ENCODE measurements at regions not wholly inside any gene's neighbourhood (a gene's known extent, or its start where the extent isn't known, plus 50 kb on each side); places are given as distances from the start of the nearest gene placed in this dataset.
"Not testable (repeated sequence)": the region's sequence is repeated elsewhere in the genome, so short reads cannot be mapped to it uniquely, and the experiment has no call there.

DNA sequence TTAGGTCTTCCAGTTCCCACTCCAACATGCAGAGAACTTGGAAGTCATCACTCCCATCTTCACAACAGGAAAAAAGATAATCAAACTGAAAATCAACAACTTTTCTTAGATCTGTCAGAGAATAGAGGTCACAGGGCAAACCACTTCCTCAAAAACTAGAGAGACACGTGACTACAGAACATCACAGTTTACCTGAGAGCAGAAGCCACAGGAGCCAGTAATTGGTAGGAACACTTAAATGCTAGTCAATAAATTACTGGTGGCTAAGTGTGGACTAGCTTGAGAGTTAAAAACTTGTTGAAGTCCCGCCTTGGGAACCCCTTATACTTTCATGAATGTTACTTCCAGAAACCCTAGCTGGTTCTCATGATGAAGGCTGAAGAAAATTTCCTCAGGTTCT, 81.1 kb downstream of the THSD1 start:
- peak in 1 of 5 experiments; percentile 12 for DNase-seq

- no peak for DNase-seq
Measured at GRCh38 chr13:52319876-52320275, 86.1 kb downstream of the THSD1 start.

DNA sequence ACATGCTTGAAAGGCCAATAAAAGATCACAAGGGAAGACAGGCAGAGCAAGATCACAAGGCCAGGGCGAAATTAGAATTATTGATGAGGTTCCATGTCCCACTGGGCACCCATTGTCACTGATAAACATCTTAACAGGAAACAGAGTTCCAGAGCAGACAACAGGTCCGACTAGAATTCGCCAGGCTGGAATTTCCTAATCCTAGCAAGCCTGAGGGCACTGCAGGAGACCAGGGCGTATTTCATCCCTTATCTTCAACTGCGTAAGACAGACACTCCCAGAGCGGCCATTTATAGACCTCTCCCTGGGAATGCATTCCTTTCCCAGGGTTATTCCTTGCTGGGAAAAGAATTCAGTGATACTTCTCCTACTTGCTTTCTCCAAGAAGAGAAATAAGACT, 96.1 kb downstream of the THSD1 start:
- not testable (repeated sequence) for DNase-seq

DNA sequence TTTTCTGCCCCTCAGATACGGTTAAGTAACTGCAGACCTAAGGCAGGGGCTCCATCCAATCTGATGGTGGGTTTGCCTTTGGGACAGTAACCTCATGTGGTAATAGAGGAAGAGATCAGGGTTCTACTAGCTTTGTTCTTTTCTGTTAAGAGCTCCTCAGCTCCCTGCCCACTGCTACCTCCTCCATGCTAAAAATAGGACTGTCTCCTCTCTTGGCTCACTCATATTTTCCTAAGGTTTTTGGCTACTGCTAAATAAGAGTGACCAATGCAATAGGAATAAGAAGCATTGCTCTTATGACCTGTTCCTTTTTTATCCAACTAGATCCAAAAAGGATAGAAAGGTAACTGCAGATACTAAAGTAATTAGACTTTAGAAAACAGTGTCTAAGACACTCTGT, 99.6 kb downstream of the THSD1 start:
- DNase-seq: not testable (repeated sequence)

- DNase-seq: not testable (repeated sequence)
Measured at GRCh38 chr13:52303098-52303497, 102.9 kb downstream of the THSD1 start.

DNA sequence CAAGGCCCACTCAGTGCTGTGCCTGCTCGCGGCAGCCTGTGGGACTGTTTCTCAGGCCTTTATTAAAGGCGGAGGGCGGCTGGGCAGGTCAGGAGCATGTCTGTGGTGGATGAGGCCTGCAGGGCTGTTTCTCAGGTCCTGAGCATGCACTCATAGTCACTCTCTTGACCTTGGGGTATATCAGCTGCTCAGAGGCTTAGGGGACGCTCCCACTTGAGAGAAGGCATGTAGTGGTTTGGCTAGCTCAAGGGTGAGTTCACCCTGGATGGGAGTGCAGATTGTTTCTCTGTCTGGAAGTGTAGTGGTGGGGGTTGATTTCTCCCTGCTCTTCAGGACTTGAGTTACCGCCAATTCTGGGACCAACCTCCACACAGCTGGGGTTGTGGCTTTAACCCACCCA, 103.3 kb downstream of the THSD1 start:
- DNase-seq: not testable (repeated sequence)

DNA sequence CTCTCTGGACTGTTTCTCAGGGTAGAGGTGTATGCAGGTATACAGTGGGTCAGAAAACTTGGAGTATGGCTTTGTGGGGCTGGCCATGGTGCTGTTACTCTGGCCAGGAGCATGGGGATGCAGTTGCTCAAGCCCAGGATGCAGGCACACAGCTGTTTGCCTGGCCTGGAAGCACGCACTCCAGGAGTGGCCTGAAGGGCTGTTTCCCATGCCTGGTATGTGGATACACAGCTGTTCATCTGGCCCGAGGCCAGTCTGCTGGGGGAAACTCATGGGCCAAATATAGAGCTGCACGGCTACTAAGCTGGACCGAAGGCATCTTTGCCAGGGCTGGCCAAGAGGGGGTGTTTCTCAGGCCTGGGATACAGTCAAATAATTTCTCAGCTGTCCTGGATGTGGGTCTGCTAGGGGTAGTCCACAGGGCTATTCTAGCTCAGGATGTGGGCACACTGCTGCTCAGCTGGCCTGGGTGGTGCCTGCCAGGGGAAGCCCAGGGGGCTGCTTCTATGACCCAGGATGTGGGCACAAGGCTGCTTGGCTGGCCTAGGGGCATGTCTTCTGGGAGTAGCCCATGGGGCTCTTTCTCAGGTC, 104.1 kb downstream of the THSD1 start:
- not testable (repeated sequence) for DNase-seq

DNA sequence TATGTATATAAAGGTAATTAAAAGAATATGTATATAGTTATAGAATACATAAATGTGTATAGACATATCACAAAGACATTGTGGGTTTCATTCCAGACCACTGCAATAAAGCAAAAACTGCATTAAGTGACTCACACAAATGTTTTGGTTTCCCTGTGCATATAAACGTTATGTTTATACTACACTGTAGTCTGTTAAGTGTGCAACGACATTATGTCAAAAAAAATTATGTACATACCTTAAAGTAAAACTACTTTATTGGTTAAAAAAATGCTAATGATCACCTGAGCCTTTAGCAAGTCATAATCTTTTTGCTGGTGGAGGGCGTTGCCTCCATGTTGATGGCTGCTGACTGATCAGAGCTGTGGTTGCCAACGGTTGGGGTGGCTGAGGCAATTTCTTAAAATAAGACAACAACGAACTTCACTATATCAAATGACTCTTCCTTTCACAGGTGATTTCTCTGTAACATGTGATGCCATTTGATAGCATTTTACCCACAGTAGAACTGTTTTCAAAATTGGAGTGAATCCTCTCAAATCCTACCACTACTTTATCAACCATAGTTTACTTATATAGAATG, 107.8 kb downstream of the THSD1 start:
- DNase-seq: not testable (repeated sequence)

DNA sequence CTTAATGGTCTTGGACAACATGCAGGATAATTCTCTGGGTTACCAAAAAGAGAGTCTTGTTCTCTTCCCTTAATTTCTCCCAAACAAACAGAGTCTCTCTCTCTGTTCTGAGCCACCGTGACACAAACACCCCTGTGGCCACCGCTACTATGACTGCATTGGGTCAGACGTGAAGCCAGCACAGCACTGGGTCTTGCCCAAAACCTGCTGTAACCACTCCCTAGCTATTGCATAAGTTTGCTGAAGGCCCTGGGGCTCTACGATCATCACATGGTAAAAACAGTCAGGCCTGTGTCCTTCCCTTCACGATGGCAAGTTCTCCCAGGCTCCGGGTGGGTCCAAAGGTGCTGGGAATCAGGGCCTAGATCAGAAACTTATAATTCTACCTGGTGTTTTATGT, 117.1 kb downstream of the THSD1 start:
- not testable (repeated sequence) for DNase-seq

DNA sequence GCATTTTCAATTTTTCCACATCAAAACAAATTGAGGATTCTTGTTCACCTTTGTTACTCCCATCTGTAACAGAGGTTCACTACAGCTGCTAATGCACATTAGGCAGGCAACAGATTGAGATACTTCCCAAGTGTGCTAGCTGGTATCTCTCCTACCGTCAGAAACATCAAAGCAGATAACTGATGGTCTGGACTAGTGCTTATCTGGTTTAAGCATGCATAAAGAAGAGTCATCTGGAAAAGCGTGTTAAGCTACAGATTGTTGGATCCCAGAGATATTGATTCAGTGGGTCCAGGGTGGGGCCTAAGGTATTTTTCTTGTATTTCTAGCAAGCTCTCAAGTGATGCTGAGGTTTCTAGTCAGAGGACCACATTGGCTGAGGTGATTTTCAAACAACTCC, 122.0 kb upstream of the NEK3 start:
- DNase-seq: not testable (repeated sequence)

DNA sequence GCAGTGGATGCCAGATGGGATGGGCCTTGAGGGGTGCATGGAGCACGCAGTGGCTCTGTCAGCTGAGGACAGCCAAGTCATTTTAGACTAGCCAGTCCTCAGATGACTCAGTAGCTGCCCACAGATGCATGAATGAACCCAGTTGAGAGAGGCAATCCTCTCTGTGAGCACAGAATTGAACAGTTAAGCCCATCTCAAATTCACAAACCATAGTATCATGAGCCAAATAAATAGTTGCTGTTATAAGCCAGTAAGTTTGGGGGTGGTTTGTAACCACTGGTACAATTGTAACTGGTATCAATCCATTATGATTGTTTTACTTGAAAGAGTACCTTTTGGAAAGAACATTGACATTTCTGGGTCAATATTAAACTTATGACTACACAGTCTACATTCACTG, 120.0 kb upstream of the NEK3 start:
- not testable (repeated sequence) for DNase-seq

DNA sequence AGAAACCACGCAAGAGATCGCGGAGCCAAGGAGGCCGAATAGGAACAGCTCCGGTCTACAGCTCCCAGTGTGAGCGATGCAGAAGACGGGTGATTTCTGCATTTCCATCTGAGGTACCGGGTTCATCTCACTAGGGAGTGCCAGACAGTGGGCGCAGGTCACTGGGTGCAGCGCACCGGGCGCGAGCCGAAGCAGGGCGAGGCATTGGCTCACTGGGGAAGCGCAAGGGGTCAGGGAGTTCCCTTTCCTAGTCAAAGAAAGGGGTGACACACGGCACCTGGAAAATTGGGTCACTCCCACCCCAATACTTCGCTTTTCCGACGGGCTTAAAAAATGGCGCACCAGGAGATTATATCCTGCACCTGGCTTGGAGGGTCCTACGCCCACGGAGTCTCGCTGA, 94.9 kb upstream of the NEK3 start:
- not testable (repeated sequence) for DNase-seq

DNA sequence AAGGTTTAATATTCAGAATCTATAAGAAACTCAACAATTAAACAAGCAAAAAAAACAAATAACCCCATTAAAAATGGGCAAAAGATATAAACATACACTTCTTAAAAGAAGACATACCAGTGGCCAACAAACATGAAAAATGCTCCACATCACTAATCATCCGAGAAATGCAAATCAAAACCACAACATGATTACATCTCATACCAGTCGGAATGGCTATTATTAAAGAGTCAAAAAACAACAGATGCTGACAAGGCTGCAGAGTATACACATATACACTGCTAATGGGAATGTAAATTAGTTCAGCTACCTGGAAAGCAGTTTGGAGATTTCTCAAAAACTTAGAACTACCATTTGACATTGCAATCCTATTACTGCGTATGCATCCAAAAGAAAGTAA, 81.4 kb upstream of the NEK3 start:
- DNase-seq: not testable (repeated sequence)

- peak in 3 of 5 experiments; percentile 5 to 73 (median 19) for DNase-seq
Measured at GRCh38 chr13:52235900-52236595, 76.7 kb upstream of the NEK3 start.

DNA sequence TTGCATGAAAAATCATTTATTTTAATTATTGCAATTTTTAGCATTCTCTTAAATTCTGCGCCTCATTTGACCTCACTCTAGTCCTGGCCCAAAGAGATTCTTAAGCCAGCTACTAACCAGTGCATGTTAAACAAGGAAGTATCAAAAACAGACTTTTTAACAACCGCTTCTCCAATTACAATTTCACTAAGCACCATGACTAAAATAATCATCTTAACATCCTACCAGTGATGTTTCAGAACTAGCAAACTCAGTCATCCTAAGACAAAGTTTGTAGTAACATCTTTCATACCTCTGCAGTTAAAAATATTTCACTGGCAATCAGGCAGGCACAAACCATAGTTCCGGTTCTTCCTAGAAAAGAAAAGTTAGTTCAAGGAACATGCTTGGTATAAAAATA, 75.5 kb upstream of the NEK3 start:
- DNase-seq: not testable (repeated sequence)

- not testable (repeated sequence) for DNase-seq
Measured at GRCh38 chr13:52223063-52223462, 63.7 kb upstream of the NEK3 start.

DNA sequence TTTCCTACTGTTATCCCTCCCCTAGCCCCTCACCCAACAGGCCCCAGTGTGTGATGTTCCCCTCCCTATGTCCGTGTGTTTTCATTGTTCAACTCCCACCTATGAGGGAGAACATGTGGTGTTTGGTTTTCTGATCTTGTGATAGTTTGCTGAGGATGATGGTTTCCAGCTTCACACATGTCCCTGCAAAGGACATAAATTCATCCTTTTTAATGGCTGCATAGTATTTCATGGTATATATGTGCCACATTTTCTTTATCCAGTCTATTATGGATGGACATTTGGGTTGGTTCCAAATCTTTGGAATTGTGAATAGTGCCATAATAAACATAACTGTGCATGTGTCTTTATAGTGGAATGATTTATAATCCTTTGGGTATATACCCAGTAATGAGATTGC, 54.5 kb upstream of the NEK3 start:
- DNase-seq: not testable (repeated sequence)

- not testable (repeated sequence) for DNase-seq
Measured at GRCh38 chr13:52212886-52213285, 53.5 kb upstream of the NEK3 start.

GRCh38 chr13:52211416-52211776, 52.0 kb upstream of the NEK3 start:
- DNase-seq: not testable (repeated sequence)

DNA sequence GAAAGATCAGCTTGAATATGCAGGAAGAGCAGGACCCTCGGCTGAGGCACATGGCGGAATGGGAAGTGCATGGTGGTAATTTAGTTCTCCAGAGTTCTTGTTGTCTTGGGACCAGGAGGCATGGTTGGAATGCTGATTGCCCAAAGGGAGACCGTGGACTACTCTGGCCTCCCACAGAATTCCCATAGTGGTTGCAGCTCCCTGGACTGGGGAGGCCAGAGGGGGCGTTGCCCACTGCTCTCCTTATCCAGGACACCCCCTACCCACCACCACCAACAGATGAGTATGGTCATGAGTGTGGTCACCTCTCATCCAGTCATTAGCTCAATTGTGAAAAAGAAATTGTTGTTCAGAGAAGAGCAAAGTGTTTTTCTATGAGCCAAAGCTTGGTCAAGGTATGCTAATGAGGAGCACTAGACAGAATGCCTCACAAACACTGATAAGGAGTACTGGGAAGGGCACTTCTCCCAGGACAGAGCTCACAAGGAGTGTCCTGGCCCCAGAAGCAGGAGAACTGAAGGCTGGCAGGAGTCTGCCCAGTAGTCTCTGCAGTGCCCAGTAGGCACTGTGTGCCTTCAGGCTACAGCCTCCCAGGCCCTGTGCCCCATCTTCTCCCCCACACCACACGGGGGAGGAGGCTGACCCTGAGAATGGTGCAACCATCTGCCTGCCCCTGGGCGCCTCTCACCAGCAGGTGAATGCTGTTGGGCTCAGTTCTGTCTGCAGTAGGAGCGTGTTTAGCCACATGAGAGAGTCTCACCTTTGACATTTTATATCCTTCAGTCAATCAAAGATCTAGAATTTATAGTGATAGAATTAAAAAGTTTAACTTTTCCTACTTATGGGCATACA, 51.4 kb upstream of the NEK3 start:
- not testable (repeated sequence) for DNase-seq

All from T-helper 2 cell (primary cell).